GM12878 (cell line): ENCODE measurements at regions not wholly inside any gene's neighbourhood (a gene's known extent, or its start where the extent isn't known, plus 50 kb on each side); places are given as distances from the start of the nearest gene placed in this dataset.

Experiments
- EGR1 ChIP-seq, 2 experiments: IDR thresholded peaks; 1 replicate in 1 of 2; 2 replicates in 1 of 2; pipeline ENCODE4 v1.6.1; 2011 to 2012; ENCODE audit warnings: low read depth in 2 of 2, low read length in 2 of 2, borderline replicate concordance in 1 of 2, mild to moderate bottlenecking in 1 of 2, moderate library complexity in 1 of 2
- SMAD5 ChIP-seq: IDR thresholded peaks from 2 replicates; pipeline ENCODE4 v1.6.1; 2016; ENCODE audit warnings: antibody characterized with exemption, low read depth
- TCF7 ChIP-seq: IDR thresholded peaks from 2 replicates; pipeline ENCODE4 v1.6.1; 2014; ENCODE audit warnings: antibody characterized with exemption, borderline replicate concordance
- TF ChIP-seq, protein P1 (sequence below): fragments of 450-650 bp; IDR thresholded peaks from 2 replicates; pipeline ENCODE4 v1.6.1; 2017; ENCODE audit warnings: antibody characterized with exemption, mild to moderate bottlenecking, moderate library complexity
- TF ChIP-seq, protein P2 (sequence below): fragments of 450-650 bp; formaldehyde crosslinking; IDR thresholded peaks from 2 replicates; pipeline ENCODE4 v1.4.0; 2022; ENCODE audit warnings: mild to moderate bottlenecking, moderate library complexity
- TF ChIP-seq, protein P3 (sequence below): fragments of 450-650 bp; IDR thresholded peaks from 2 replicates; pipeline ENCODE4 v1.6.1; 2017; ENCODE audit warnings: mild to moderate bottlenecking, moderate library complexity

DNA sequence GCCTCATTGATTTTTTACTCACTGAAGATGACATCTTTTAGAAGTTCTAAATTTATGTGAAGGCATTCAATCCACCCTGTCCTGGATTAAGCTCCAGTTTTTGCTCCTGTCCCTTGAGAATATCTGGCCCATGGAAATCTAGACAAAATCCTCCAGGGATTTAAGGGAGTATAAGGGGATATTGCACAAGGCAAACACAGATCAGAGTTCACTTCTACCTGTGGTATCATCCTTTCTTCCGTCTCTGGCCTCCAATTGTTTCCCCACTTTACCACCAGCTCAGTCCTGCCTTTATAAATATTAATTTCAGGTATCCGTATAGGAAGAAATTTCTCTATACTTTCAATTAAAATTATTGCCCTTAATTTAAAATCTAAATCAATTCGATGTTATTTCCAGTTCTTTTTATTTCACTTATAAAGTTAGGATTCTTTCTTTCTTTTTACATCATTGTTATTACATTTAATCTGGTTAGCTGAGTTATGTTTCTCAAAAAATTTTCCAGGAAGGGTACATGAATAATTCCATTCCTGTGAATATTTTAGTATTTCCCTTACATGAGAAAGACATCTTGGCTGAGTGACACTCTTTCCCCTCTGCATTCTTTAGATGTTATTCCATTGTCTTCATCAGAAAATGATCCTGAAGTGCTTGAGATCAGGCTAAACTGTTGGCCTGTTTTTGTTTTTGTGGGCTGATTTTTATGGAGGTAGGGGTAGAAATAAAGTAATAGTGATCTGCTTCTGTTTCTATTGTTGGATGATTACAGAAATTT lies 194.3 kb upstream of the MAP3K1 start (continued):
- TF ChIP-seq, protein P1, sequence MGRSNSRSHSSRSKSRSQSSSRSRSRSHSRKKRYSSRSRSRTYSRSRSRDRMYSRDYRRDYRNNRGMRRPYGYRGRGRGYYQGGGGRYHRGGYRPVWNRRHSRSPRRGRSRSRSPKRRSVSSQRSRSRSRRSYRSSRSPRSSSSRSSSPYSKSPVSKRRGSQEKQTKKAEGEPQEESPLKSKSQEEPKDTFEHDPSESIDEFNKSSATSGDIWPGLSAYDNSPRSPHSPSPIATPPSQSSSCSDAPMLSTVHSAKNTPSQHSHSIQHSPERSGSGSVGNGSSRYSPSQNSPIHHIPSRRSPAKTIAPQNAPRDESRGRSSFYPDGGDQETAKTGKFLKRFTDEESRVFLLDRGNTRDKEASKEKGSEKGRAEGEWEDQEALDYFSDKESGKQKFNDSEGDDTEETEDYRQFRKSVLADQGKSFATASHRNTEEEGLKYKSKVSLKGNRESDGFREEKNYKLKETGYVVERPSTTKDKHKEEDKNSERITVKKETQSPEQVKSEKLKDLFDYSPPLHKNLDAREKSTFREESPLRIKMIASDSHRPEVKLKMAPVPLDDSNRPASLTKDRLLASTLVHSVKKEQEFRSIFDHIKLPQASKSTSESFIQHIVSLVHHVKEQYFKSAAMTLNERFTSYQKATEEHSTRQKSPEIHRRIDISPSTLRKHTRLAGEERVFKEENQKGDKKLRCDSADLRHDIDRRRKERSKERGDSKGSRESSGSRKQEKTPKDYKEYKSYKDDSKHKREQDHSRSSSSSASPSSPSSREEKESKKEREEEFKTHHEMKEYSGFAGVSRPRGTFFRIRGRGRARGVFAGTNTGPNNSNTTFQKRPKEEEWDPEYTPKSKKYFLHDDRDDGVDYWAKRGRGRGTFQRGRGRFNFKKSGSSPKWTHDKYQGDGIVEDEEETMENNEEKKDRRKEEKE, result no peak
- TF ChIP-seq TCF7 (no peak), SMAD5 (no peak), EGR1 (IDR thresholded peaks at IDR 0.05; ENCODE audit: borderline replicate concordance in 1 of 2, low read depth in 2 of 2, low read length in 2 of 2) (no peak)
- TF ChIP-seq, protein P2, sequence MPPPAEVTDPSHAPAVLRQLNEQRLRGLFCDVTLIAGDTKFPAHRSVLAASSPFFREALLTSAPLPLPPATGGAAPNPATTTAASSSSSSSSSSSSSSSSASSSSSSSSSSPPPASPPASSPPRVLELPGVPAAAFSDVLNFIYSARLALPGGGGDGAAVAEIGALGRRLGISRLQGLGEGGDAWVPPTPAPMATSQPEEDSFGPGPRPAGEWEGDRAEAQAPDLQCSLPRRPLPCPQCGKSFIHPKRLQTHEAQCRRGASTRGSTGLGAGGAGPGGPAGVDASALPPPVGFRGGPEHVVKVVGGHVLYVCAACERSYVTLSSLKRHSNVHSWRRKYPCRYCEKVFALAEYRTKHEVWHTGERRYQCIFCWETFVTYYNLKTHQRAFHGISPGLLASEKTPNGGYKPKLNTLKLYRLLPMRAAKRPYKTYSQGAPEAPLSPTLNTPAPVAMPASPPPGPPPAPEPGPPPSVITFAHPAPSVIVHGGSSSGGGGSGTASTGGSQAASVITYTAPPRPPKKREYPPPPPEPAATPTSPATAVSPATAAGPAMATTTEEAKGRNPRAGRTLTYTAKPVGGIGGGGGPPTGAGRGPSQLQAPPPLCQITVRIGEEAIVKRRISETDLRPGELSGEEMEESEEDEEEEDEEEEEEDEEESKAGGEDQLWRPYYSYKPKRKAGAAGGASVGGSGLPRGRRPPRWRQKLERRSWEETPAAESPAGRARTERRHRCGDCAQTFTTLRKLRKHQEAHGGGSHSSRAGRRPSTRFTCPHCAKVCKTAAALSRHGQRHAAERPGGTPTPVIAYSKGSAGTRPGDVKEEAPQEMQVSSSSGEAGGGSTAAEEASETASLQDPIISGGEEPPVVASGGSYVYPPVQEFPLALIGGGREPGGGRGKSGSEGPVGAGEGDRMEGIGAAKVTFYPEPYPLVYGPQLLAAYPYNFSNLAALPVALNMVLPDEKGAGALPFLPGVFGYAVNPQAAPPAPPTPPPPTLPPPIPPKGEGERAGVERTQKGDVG (CRISPR knock-in tag), result no peak
- TF ChIP-seq, protein P3, sequence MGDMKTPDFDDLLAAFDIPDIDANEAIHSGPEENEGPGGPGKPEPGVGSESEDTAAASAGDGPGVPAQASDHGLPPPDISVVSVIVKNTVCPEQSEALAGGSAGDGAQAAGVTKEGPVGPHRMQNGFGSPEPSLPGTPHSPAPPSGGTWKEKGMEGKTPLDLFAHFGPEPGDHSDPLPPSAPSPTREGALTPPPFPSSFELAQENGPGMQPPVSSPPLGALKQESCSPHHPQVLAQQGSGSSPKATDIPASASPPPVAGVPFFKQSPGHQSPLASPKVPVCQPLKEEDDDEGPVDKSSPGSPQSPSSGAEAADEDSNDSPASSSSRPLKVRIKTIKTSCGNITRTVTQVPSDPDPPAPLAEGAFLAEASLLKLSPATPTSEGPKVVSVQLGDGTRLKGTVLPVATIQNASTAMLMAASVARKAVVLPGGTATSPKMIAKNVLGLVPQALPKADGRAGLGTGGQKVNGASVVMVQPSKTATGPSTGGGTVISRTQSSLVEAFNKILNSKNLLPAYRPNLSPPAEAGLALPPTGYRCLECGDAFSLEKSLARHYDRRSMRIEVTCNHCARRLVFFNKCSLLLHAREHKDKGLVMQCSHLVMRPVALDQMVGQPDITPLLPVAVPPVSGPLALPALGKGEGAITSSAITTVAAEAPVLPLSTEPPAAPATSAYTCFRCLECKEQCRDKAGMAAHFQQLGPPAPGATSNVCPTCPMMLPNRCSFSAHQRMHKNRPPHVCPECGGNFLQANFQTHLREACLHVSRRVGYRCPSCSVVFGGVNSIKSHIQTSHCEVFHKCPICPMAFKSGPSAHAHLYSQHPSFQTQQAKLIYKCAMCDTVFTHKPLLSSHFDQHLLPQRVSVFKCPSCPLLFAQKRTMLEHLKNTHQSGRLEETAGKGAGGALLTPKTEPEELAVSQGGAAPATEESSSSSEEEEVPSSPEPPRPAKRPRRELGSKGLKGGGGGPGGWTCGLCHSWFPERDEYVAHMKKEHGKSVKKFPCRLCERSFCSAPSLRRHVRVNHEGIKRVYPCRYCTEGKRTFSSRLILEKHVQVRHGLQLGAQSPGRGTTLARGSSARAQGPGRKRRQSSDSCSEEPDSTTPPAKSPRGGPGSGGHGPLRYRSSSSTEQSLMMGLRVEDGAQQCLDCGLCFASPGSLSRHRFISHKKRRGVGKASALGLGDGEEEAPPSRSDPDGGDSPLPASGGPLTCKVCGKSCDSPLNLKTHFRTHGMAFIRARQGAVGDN, result no peak
